HG03095 (cell line): ENCODE measurements at regions not wholly inside any gene's neighbourhood (a gene's known extent, or its start where the extent isn't known, plus 50 kb on each side); places are given as distances from the start of the nearest gene placed in this dataset.
A peak's percentile ranks its signal among the peaks of the same experiment; 100 is the strongest.
"Not testable (repeated sequence)": the region's sequence is repeated elsewhere in the genome, so short reads cannot be mapped to it uniquely, and the experiment has no call there.

Experiments
- ATAC-seq: cut with Tn5 transposase; IDR thresholded peaks from one replicate; pipeline ENCODE4 v1.9.1; 2021; ENCODE audit warnings: moderate library complexity; ENCODE audit not compliant: unreplicated experiment

DNA sequence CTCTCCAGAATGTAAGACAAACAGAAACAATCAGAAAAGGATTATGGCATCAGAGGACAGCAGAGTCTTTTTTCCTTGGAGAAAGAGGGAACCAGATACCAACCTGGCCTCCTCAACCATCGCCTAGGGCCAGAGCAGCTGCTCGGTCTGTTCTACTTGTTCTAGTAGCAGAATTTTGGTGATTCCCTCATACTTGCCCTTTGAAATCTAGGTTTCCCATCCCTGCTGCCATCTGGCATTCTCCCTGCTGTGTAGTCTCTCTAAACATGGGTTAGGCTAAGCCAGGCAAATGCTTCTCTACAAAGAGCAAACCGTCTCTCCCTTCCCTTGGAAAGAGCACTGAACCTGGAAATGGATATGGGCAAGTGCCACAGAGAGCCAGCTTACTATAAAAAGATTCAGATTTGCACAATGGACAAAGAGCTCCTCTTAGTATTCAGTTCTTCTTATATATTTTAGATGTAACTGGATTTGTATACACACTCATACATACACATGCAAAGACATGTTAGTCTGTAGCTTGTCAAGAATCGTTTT, 208.6 kb upstream of the ST6GAL2 start:
- no peak for ATAC-seq

DNA sequence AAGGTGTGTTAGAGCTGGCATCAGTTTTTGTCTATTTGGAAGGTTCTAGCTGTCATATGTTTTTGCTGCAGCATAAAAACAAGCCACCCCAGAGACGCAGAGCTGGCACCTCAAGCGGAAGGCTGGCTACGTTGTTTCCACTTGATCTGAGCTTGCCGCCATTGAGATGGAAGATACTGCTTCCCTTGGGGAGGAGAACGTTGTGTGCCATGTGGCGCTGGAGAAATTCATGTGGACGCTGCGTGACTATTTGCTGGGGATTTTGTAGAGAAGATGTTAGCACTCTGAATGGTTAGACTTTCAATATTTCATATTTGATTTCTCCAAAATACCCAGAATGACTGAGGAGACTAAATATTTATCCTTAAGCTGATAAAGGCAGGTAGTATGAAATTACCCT, 216.2 kb upstream of the ST6GAL2 start:
- ATAC-seq = no peak

DNA sequence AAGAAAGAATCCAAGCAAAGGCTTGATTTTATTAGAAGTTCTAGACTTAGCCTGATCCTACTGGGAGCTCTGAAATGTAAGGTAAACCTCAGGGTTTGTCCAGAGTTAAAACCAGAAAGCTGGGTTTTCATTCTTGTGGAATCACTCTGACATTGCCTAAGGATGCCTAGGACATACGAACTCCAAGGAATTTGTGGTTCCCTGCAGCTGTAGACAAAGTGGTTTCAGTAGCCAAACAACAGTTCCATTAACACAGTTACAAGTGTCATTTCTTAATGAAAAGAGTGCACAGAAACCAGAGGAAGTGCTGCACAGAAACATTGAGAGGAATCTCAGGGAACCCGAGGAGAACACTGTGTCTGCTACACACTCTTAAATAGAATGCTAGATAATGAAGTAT, 221.4 kb upstream of the ST6GAL2 start:
- ATAC-seq = no peak

DNA sequence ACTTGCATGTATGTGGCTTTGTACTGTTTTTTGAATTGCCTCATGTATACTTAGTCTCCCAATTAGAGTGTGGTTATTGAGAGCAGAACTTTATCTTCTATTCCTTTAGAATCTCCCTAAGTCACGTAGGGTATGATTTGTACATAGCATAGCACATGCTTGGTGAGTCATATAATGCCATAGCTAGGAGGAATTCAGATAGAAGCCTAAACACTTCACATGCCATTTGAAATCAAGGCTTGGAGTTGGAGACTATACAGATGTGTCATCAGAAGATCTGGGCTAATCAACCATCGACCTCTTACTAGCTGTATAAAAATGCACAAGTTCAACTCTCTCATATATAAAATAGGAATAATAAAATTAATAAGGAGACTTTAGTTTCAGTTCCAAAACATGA, 222.6 kb upstream of the ST6GAL2 start:
- no peak for ATAC-seq

DNA sequence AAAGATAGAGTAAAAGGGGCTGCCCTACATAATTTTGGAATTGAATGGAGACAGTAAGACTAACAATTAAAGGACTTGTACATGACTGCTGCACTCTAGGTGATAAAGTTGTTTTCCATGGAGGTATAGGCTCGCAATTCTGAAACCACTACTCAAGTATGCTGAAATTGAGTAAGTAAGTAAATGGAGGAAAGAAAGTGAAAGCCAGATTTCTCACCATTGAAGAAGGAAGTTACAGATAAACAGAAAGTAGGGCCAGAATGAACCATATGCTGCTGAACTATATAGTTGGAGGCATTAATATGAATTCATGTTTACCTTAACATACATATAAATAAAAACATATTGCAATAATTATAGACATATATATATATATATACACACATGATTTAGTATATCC, 225.7 kb upstream of the ST6GAL2 start:
- ATAC-seq = no peak

DNA sequence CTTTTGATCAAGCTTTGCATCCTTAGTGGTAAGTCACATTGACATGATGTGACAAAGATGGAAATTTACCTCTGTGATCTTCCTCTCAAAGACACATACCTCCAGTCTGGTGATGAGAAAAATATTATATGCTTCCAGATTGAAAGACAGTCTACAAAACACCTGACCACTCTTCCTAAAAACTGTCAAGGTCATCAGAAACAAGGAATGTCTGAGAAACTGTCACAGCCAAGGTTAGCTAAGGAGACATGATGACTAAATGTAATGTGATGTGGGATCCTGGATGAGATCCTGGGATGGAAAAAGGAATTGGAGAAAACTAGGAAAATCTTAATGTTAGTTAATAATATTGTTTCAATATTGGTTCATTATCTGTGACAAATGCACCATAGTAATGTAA, 226.6 kb upstream of the ST6GAL2 start:
- no peak for ATAC-seq

DNA sequence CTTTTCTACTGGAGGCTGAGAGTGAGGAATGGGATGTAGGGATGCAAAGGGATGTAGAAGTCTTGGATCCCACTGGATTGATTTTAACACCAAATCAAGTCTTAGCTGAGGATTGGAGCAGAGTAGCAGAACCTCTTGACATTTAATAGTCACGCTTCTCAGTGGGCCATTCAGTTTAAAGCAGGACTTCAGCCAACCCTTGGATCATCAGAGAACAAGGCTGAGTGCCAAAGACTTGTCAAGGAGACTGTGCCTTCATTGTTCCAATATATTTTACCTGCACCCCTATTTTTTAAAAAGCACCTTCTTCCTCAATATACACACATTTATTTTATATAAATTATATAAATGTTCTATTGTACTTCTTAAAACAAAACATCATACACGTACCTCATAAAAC, 242.4 kb upstream of the ST6GAL2 start:
- ATAC-seq = no peak

DNA sequence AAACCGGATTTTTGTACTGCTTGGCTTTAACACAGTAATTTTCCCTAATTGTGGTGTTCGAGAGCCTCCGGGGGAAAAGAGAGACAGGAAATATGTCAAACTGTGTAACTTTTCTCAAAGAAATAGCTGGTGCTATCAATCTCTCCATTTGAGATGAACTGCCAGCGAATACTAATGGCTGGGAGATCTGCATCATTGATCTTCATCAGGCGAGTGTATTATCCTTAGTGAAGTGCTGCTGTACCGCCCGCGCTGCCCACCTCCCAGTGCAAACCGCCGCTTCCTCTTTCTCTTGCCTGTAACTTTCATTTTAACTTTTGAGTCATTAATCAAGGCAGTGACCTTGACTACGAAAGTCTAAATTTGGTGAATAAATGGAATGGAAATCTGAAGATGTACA, 246.1 kb upstream of the ST6GAL2 start:
- ATAC-seq = peak; percentile 79

DNA sequence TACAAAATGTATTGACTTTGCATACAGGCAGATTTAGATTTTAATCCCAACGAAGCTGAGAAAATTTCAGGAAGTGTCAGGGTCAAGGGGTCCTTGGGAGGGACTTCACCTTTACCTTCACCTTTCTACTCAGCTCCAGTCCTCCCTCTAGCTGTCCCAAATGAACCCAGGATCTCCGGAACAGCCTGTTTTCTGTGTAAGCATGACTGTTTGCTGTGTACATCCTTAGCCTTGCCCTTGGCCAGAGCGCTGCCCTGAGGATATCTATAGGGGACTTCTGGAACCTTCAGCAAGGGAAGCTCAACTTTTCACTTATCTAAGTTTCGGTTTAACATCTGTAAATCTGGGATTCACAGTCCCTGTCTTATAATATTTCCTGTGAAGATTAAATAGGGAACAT, 246.8 kb upstream of the ST6GAL2 start:
- no peak for ATAC-seq

DNA sequence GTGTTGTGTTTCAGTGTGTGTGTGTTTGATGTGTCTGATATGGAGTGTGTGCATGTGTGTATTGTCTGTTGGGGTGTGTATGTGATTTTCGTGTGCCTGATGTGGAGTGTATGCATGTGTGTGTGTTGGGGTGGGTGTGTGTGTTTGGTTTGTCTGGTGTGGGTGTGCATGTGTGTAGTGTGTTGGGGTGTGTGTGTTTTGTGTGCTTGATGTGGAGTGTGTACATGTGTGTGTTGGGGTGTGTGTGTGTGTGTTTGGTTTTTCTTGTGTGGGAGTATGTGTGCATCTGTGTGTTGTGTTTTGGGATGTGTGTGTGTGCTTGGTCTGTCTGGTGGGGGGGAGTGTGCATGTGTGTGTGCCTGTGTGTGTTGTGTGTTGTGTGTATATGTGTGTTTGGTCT, 247.4 kb upstream of the ST6GAL2 start:
- ATAC-seq = no peak

DNA sequence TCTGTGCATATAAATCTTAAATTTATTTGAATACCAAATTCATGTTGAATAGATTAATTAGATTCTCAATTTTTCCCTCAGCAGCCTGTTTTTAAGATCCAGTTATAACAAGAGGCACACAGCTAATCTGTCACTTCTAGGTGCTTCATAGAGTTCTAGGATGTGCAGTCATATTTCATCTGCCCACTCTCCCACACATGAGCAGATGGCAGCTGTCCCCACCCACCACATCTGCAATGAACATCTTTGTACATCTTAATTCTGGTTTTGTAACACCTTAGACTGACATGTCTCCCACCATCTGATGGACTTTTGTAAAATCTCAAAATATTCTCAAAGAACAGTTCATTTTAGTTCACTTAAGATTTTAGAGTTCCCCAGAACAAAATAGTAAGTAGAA, 250.8 kb upstream of the ST6GAL2 start:
- no peak for ATAC-seq

DNA sequence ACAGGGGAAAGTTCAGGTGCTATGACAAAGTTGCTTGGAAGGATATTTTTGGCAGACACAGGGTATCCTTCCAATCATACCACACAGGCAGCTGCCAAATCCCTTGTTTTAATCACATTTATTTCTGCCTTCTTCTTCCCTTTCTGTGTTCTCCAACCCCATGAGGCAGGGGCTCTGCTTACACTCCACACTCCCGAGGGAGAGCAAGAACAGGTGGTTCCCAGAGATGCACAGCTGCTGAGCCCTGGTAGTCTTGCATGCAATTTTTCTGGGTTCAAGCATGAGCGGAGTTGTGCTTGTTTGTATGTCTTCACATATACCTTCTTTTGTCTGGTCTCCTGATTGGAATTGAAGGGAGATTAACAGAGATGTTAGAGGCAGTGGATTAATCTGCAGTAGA, 251.7 kb upstream of the ST6GAL2 start:
- ATAC-seq = no peak

DNA sequence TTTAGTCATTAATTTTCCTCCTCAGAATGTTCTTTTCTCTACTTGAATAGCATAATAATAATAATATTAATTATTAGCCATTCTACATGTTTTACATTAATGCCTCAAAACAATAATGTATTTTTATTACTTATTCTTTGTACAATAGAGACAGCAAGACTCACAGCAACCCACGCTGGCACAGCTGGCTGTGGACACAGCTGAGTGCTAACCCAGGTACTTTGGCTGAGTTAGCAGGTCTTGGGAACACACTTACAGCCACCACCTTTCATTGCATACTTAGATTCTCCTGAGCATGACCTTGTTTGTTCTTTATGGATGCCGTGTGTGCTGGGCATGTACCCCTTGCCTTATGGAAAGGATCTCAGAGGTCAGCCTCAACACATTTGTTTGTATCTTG, 260.2 kb upstream of the ST6GAL2 start:
- ATAC-seq = no peak

DNA sequence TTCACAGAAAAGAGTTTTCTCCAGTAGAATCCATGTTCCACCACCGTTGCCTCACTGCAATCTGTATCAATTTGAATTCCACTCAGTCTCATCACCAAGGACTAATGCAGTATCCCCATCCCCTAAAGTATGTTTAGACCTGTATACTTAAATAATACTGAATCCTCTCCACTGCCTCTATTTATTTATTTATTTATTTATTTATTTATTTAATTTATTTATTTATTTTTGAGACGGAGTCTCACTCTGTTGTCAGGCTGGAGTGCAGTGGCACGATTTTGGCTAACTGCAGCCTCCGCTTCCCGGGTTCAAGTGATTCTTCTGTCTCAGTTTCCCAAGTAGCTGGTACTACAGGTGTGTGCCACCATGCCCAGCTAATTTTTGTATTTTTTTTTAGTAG, 260.7 kb upstream of the ST6GAL2 start:
- not testable (repeated sequence) for ATAC-seq

DNA sequence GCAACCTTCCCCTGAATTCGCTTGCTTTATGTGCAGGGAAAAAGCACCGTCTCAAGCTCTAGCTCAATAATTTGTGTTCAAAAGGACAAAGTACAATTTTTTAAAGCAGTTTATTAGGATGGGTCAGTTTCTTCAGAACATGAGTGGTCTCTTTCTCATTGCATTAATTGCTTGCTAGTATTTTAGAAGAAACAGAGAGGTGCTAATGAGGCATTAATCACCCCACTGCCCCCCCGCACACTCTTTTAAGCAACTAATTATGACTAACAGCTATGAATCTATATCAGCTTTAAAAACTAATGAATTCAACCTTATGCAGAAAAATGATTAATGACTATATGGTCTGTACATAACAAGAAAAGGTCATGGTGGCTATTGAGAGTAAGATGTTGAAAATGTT, 262.1 kb upstream of the ST6GAL2 start:
- ATAC-seq = no peak

DNA sequence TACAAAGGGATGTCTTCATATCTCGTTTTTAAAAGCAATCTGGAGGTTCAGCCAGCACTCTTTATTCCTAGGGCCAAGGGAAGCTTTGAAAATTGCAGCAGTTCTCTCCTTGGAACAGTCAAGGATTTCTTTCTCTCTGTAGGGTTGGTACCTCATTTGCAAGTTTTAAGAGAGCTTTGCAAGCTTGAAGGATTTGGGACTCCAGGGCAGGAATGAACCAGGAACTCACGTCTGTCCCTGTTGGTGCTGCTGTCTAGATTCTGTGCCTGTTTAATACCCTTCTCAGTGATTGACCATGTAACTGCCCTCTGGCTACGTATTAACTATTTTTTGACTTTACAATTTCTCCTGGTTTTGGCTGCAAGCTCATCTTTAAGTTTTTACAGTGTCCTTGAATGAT, 262.5 kb upstream of the ST6GAL2 start:
- no peak for ATAC-seq

DNA sequence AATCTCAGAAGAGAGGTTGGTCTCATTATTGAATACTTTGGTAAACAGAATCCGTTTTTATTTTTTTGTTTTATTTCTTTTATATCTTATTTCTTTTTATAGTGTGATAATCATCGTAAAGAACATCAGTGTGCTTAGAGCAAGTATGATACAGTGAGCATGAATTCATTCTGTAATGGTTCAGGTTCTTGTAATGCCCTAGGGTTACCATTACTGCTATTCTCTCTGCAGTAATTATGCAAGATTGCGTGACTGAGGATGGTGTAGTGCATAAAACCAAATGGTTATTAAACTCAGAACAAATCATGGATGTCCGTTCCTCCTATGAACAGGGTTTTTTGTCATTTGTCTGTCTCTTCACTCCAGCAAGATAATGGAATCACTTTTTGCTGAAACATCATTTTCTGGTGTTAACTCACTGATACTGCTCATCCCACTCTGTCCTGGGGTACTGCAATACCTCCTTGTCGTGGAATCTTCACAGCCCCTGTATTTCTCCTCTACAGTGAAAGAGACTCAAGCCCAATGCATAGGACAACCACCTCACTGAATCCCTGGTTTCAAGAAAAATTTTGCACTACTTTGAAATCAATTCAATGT, 274.8 kb upstream of the ST6GAL2 start:
- ATAC-seq = no peak

DNA sequence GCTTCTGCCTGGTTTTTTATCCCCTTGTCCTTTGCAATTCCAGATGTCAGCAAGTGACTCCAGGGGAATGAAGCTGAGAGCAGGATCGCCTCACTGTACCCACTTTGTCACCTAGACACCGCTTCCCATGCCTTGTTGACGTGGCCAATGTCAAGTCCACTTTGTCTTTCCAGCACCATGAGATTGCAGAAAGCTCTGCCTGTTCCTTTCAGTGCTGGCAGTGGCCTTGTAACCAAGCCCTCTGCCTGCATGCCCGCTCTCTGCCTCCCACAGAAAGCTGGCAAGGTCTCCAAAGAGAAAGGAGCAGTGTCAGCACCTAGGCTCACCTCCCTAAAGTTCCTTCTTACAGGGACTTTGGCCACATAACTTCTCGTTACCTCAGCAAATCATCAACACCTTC, 282.2 kb upstream of the ST6GAL2 start:
- no peak for ATAC-seq

DNA sequence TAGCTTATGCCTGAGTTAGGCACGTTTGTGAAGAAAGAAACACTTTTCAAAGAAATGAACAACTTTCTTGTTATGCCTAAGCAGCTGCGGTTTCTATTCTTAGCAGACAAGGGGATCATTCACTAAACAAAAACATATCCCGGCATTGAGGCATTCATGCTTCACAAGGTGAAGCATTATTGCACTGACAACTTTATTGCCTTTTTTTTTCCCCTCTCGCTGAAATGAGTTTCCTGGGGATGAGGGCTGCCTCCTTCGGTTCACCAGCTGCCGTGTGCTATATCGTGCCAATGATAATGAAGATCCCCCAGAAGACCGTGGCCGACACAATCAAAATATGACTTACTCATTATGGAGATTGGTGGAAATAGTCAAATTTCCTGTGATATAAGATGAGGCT, 288.2 kb upstream of the ST6GAL2 start:
- no peak for ATAC-seq

DNA sequence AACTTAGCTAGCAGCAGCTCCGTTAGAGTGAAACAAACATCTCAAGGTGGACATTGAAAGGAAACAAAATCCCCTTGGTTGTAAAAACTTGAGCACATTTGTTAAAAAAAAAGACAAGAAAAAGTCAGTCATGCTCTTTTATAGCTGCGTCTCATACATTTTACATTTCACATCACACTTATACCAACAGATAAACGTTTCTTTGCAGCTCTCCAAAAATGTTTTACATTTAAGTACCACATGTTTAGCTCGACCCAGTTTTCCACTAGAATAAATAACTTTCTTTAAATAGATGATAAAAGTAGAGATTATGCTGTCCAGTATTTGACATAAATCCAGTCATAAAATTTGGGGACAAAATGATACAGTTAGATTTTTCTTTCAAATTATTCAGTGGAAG, 297.0 kb upstream of the ST6GAL2 start:
- no peak for ATAC-seq

DNA sequence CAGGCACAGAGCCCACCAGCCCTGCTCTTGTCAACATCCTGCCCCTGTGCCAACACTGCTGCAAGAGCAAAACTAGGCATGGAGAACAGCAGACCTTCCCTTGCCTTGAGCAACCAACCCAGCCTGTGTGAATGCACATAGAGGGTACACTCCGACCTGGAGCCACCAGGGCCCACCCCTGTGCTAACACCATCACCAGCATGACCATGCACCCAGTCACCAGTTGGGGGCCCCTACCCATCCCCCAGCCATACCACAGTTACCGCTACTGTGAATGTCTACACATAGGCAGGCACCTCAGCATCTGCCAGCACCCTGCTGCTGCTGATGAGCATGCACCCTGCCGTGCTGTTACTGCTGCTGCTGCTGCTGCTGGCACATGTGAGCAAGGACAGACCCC, 301.9 kb upstream of the ST6GAL2 start:
- no peak for ATAC-seq

DNA sequence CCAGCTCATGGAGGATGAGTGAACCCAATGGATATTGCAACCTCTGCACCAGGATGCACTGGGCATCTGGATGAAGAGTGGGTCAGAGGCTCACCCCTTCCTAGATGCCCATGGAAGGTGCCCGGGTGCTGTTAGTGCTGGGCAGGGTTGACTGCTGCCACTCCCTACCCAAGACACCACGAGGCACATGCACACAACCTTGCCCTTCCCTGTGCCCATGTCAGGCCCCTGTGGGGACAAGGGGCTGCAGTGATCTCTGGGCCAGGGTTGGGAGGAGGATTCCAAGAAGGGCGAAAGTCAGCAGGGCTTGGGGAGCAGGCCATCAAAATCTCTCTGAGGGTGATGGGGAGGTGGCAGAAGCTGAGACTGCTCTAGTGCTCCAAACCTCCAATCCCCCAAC, 309.7 kb upstream of the ST6GAL2 start:
- no peak for ATAC-seq

DNA sequence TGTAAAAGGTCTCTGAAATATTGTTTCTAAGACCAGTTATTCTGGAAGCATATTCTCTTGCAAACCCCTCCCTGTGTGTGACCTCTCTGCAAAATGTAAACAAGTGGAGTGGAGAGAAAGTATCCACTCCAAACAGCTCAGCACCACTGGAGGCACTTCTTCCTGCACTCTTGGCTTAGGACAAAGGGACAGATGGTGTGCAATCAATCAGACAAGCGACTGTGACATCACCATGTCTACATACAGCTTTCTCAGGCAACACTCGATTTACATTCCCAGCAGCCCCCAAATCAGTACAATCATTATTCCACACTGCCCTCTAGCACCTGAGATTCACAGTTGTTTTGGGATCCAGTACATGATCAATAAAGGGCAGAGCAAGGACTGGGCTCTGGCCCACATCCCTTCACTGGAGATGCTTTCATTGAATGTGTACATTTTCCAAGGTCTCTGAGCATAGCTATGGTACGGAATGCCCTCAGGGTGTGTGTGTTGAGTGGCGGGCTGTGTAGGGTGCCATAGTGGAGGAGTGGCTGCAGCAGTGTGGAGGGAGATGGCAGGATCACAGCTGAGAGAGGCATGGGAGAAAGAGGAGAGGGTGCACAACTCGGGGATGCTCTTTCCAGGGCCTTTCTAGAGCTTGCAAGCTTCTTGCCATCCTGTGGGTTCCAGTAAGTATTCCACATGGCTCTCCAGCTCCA, 311.8 kb upstream of the ST6GAL2 start:
- ATAC-seq = no peak
